Left ventricle myocardium inferior (tissue), 1 donor: ENCODE measurements at regions not wholly inside any gene's neighbourhood (a gene's known extent, or its start where the extent isn't known, plus 50 kb on each side); places are given as distances from the start of the nearest gene placed in this dataset.

Experiments
- DNase-seq: peaks from one replicate; pipeline ENCODE4 v3.0.0-alpha.2; 2020
- H3K27ac ChIP-seq: fragments of 200-600 bp; replicated peaks from 2 replicates; pipeline ENCODE4 v1.8.0; 2021
- H3K27me3 ChIP-seq: fragments of 200-600 bp; 2 replicates; pipeline ENCODE4 v1.8.0; 2021; ENCODE audit warnings: low read depth
- H3K36me3 ChIP-seq: fragments of 200-600 bp; 2 replicates; pipeline ENCODE4 v1.8.0; 2021
- H3K4me1 ChIP-seq: fragments of 200-600 bp; 2 replicates; pipeline ENCODE4 v1.8.0; 2021
- H3K4me3 ChIP-seq: fragments of 200-600 bp; 2 replicates; pipeline ENCODE4 v1.8.0; 2021; ENCODE audit warnings: mild to moderate bottlenecking, moderate library complexity
- H3K9me3 ChIP-seq: fragments of 200-600 bp; replicated peaks from 2 replicates; pipeline ENCODE4 v1.8.0; 2021
- intact Hi-C: fragments of 100-400 bp; cut with micrococcal nuclease; formaldehyde crosslinking; loops from one replicate; pipeline ENCODE4 v1.11.0; 2022
- TF ChIP-seq, protein P1 (sequence below): fragments of 200-600 bp; IDR thresholded peaks from 2 replicates; pipeline ENCODE4 v1.8.0; 2021; ENCODE audit warnings: antibody characterized with exemption, mild to moderate bottlenecking, borderline replicate concordance
- donor health status: DM: no; HTN: yes; CAD: no; lungs with severe emphysema.

DNA sequence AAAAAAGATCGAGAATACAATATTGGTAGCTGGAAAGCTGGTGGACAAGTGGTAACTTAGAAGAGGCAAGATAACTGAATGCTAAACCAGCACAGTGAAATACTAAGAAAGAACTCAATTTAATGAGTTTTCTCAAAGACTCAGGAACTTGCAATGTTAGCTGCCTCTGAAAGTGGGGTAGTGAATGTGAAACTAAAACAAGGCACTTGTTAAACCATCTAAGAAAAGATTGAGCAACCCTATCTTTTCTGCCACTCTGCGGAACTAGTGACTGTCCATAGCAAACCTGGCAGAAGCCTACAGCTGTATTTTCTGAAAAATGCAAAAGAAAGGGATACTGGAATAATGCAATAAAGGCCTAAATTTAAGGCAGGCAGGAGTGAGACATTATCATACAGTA lies 1574.4 kb upstream of the PRR20A start:
- no peak overlapping the region for H3K4me3 ChIP-seq
- intact Hi-C loops: no loop called here
- TF ChIP-seq, protein P1, sequence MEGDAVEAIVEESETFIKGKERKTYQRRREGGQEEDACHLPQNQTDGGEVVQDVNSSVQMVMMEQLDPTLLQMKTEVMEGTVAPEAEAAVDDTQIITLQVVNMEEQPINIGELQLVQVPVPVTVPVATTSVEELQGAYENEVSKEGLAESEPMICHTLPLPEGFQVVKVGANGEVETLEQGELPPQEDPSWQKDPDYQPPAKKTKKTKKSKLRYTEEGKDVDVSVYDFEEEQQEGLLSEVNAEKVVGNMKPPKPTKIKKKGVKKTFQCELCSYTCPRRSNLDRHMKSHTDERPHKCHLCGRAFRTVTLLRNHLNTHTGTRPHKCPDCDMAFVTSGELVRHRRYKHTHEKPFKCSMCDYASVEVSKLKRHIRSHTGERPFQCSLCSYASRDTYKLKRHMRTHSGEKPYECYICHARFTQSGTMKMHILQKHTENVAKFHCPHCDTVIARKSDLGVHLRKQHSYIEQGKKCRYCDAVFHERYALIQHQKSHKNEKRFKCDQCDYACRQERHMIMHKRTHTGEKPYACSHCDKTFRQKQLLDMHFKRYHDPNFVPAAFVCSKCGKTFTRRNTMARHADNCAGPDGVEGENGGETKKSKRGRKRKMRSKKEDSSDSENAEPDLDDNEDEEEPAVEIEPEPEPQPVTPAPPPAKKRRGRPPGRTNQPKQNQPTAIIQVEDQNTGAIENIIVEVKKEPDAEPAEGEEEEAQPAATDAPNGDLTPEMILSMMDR: no peak

DNA sequence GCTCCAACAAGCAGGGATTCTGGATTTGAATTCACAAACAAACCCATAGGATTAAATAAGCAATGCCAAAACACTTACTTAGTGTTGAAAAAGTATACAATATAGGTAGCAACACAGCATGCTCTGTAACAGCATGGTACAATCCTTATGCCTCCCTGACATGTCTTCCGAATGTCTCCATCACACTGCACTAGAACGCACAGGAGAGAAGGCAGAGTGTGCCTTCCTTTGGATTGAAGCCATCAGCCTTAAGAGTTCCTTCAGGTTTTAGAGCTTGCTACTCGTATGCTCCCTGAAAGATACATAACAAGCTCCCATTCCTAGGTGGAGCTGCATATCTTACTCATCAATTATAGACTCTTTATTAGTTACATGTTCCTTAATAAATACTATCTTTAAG lies 1573.9 kb upstream of the PRR20A start:
- TF ChIP-seq, protein P1: no peak

More for the DNA sequence above, 1574.4 kb upstream of the PRR20A start:
- Histone ChIP-seq H3K9me3 (peaks cover 4% of the 10 kb centered on the region), H3K36me3 (no peaks in the 10 kb centered on the region), H3K4me1 (no peaks in the 10 kb centered on the region), H3K27ac (no peak overlapping the region), H3K27me3 (no peaks in the 10 kb centered on the region)
- no peak for DNase-seq

DNA sequence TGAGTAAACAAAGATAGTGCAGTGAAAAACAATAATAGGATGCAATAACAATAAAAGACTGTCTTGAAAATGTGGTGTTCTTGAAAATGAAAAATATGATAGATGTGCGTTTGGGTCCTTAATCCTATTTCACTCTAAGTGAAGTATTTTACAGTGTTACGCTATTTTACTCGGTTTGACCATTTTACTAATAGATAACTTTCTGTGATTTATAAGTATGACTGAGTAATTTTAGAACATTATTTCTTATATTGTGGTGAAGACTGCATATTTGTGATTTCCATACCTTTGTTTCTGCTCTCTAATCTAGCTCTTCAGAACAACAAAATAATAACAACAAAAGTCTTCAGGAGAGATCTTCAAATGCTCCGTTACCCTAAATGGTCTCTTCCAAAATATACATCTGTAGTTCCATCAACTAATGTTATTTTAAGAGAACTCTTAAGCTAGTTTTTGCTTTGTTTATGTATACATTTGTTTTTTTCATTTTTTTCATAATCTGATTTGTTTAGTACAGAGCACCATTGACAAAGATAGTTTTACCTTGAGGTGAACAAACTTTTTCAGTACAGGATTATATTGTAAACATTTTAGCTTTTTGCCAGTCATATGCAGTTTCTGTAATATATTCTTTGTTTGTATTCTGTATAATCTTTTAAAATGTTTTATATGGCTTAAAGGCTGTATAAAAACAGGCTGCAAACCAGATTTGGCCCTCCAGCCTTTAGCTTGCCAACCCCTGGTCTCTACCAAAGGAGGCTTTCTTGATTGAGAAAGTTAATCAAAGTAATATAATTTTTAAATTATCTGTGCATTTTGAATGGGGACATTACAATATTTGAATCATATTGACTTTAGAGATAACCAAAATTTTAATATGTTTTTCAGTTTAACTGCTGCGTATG lies 1572.7 kb upstream of the PRR20A start:
- Histone ChIP-seq H3K36me3 (no peaks in the 10 kb centered on the region), H3K27ac (no peak overlapping the region), H3K4me1 (no peaks in the 10 kb centered on the region), H3K4me3 (no peak overlapping the region), H3K9me3 (peaks cover 4% of the 10 kb centered on the region), H3K27me3 (no peaks in the 10 kb centered on the region)
- DNase-seq: no peak
- TF ChIP-seq, protein P1: no peak
- intact Hi-C loops: no loop called here

More for the DNA sequence above, 1573.9 kb upstream of the PRR20A start:
- Histone ChIP-seq H3K27ac (no peak overlapping the region), H3K4me1 (no peaks in the 10 kb centered on the region), H3K36me3 (no peaks in the 10 kb centered on the region), H3K27me3 (no peaks in the 10 kb centered on the region), H3K9me3 (peaks cover 4% of the 10 kb centered on the region), H3K4me3 (no peak overlapping the region)
- intact Hi-C loops: no loop called here
- DNase-seq: no peak

DNA sequence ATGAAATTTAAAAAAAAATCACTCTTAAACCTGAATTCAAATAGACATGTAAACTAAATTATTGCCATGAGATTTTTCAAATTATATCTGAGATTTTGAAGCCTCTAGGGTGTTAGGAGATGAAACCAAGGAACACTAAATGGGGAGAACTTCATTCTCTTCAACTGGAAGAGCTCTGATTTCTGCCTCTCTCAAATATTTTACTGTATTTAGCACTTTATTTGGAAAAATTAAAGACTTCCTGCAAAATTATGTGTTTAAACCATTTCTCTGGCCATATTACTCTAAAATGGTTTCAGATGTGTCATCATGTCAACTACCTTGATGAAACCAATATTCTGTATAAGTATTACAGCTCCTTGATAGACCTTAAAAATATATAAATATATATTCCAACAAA lies 1571.6 kb upstream of the PRR20A start:
- no peak for DNase-seq
- no peaks in the 10 kb centered on the region for H3K4me1 ChIP-seq
- TF ChIP-seq, protein P1: no peak
- H3K4me3 ChIP-seq: no peak overlapping the region
- H3K9me3 ChIP-seq: peaks cover 3% of the 10 kb centered on the region
- H3K27me3 ChIP-seq: no peaks in the 10 kb centered on the region
- H3K36me3 ChIP-seq: no peaks in the 10 kb centered on the region
- intact Hi-C loops: no loop called here
- H3K27ac ChIP-seq: no peak overlapping the region

DNA sequence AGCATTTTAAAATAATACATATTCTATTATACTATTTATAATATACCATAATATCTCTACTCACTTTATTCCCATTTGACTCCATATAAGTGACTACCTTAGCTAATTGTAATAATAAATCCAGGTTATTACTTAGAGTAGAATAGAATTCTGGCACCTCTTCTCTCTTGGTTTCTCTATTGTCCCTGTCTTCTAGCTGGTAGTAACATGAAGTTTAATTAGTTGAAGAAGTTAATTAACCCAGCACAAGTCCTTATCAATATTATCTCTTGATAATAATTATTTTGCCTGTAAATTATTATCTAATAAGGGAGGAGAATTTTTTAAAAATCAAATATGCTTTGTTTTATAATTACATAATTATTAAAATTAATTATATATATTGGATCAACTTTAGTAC lies 1571.2 kb upstream of the PRR20A start:
- H3K27ac ChIP-seq: no peak overlapping the region
- no peak for DNase-seq
- no peaks in the 10 kb centered on the region for H3K27me3 ChIP-seq
- intact Hi-C loops: no loop called here
- no peaks in the 10 kb centered on the region for H3K4me1 ChIP-seq
- TF ChIP-seq, protein P1: no peak
- no peak overlapping the region for H3K4me3 ChIP-seq
- no peaks in the 10 kb centered on the region for H3K9me3 ChIP-seq
- H3K36me3 ChIP-seq: no peaks in the 10 kb centered on the region
